ENCODE measurements at regions not wholly inside any gene's neighbourhood (a gene's known extent, or its start where the extent isn't known, plus 50 kb on each side); places are given as distances from the start of the nearest gene placed in this dataset.

DNA sequence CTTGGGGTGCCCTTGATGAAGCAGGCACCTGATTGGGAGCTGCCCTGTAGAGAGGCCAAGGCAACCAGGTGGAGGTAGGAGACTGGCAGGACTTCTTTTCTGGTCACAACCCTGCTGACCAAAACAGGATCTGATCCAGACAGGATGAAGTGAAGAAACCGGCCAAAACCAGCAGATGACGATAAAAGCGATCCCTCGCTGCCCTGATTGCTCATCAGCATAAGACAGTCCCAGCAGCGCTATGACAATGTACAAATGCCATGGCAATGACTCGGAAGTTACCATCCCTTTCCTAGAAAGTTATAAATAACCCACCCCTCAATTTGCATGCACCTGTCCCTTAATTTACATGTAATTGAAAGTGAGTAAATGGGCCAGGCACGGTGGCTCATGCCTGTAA is 88.4 kb upstream of the PDE10A start:
- TF ChIP-seq, protein P1, sequence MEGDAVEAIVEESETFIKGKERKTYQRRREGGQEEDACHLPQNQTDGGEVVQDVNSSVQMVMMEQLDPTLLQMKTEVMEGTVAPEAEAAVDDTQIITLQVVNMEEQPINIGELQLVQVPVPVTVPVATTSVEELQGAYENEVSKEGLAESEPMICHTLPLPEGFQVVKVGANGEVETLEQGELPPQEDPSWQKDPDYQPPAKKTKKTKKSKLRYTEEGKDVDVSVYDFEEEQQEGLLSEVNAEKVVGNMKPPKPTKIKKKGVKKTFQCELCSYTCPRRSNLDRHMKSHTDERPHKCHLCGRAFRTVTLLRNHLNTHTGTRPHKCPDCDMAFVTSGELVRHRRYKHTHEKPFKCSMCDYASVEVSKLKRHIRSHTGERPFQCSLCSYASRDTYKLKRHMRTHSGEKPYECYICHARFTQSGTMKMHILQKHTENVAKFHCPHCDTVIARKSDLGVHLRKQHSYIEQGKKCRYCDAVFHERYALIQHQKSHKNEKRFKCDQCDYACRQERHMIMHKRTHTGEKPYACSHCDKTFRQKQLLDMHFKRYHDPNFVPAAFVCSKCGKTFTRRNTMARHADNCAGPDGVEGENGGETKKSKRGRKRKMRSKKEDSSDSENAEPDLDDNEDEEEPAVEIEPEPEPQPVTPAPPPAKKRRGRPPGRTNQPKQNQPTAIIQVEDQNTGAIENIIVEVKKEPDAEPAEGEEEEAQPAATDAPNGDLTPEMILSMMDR (IDR thresholded peaks at IDR 0.05 in 4 of 5, conservative IDR thresholded peaks at IDR 0.05 in 1 of 5): no peak
- no peak for TF ChIP-seq POLR2A (IDR thresholded peaks at IDR 0.05)

Data from gastrocnemius medialis (tissue), 4 donors.